Heart left ventricle (tissue), 16 donors: ENCODE measurements at regions not wholly inside any gene's neighbourhood (a gene's known extent, or its start where the extent isn't known, plus 50 kb on each side); places are given as distances from the start of the nearest gene placed in this dataset.
"Not testable (repeated sequence)": the region's sequence is repeated elsewhere in the genome, so short reads cannot be mapped to it uniquely, and the experiment has no call there.

Experiments
- ATAC-seq, 4 donors: fragments of 200-7000 bp; cut with Tn5 transposase; one replicate each; pipeline ENCODE4 v1.9.1; 2020 to 2022; ENCODE audit warnings: moderate library complexity in 4 of 4, mild to moderate bottlenecking in 3 of 4, moderate number of reproducible peaks in 1 of 4
- DNase-seq, 5 donors: peaks; one replicate each; pipeline ENCODE4 v3.0.0-alpha.2; 2020
- H3K27ac ChIP-seq, 12 donors: fragments of 200-600 bp; sonication (generic) in 4 of 12; one replicate each; pipeline versions ENCODE4 v1.5.0 to v1.8.0; 2016 to 2022; ENCODE audit warnings: mild to moderate bottlenecking in 2 of 12
- H3K27me3 ChIP-seq, 9 donors: fragments of 200-600 bp; sonication (generic) in 2 of 9; one replicate each; pipeline versions ENCODE4 v1.5.1 to v1.8.0; 2016 to 2022; ENCODE audit warnings: mild to moderate bottlenecking in 3 of 9
- H3K36me3 ChIP-seq, 9 donors: fragments of 200-600 bp; sonication (generic) in 2 of 9; one replicate each; pipeline versions ENCODE4 v1.5.0 to v1.8.0; 2018 to 2022; ENCODE audit warnings: mild to moderate bottlenecking in 2 of 9
- H3K4me1 ChIP-seq, 12 donors: fragments of 200-600 bp; sonication (generic) in 4 of 12; one replicate each; pipeline versions ENCODE4 v1.5.0 to v1.8.0; 2016 to 2022; ENCODE audit warnings: mild to moderate bottlenecking in 3 of 12
- H3K4me3 ChIP-seq, 12 donors: fragments of 200-600 bp; sonication (generic) in 4 of 12; one replicate each; pipeline versions ENCODE4 v1.5.0 to v1.8.0; 2017 to 2022; ENCODE audit warnings: mild to moderate bottlenecking in 9 of 12, moderate library complexity in 4 of 12
- H3K9me3 ChIP-seq, 12 donors: fragments of 200-600 bp; sonication (generic) in 4 of 12; one replicate each; pipeline versions ENCODE4 v1.5.0 to v1.8.0; 2016 to 2022; ENCODE audit warnings: mild to moderate bottlenecking in 1 of 12
- POLR2A ChIP-seq, 2 donors: fragments of 450-650 bp; IDR thresholded peaks; one replicate each; pipeline ENCODE4 v1.6.1; 2017; ENCODE audit warnings: antibody characterized with exemption in 2 of 2, mild to moderate bottlenecking in 2 of 2, moderate library complexity in 2 of 2
- WGBS, 4 donors: extraction: QIAGEN DNeasy Blood & Tissue Kit in 2 of 4; methylation state at CpG; one replicate each; pipeline versions ENCODE4 v1.1.5 to v1.1.7; 2013 to 2018; 5-methylcytosine and 5-hydroxymethylcytosine counted together
- intact Hi-C, 10 donors: fragments of 100-400 bp; cut with DNase I; formaldehyde crosslinking; loops; one replicate each; pipeline versions ENCODE4 v1.11.1 to v1.14.2; 2022
- TF ChIP-seq, protein P1 (sequence below), 12 donors: fragments of 200-600 bp; sonication (generic) in 4 of 12; IDR thresholded peaks; one replicate each; pipeline versions ENCODE4 v1.5.0 to v1.8.0; 2018 to 2022; ENCODE audit warnings: antibody characterized with exemption in 12 of 12, mild to moderate bottlenecking in 5 of 12
- donor health status: ischemic (EF 13 %, LVEDD 7.1; RV severe dilation, severe dysfunction).
- donor health status: healthy with polysubstance abuse.
- donor health status: DM: no; HTN: yes; CAD: no.
- donor health status: DM: no; HTN: no; CAD: no.
- donor health status: ischemic (EF 25% LVEDD 6.9; RV normal size, moderate dysfunction).
- donor health status: ischemic (EF 25% LVEDD 5.7; RV mildly dilated, moderate dysfunction).
- donor health status: healthy.
- donor health status: DM: yes; HTN: yes; CAD: no.
- donor health status: ischemic (EF 35%, LVEDD 5.7; RV mildly dilated, moderate dysfunction).
- donor health status: nonischemic (EF 11% LVEDD 7.7; RV severe dilation, severe dysfunction).
- donor health status: DM: yes; HTN: yes; CAD: no.
- donor health status: PGD.
- donor health status: ischemic (EF 29% LVEDD 5.4; RV normal size, mild dysfunction).
- donor health status: nonischemic (EF 23%, LVEDD 6.1; RV moderate dilation, normal function).

DNA sequence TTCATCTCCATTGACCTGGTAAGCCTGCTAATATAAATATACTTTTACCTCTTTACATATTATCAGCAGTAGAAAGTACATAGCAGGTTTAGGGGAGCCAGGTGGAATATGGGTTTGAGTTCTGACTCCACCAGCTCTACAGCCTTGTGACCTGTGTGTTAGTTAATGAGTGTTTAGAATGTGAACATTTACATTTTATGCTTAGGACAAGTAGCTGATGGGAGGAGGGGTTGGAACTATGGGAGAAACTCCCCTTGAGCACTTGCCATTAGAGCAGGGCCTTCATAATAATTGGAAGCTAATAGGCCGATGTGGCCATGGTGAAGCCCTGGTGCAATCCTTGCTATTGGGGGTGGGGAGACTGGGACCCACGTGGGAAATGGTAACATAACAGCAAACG lies 148.3 kb upstream of the NTRK2 start:
- ATAC-seq (no peak), DNase-seq (no peak)
- H3K27me3 ChIP-seq, result no peaks in the 10 kb centered on the region
- no peaks in the 10 kb centered on the region for H3K4me1 ChIP-seq
- H3K9me3 ChIP-seq, result peaks cover 0 to 15% (median 0%) of the 10 kb centered on the region in 12 donors
- TF ChIP-seq POLR2A (IDR thresholded peaks at IDR 0.05), result no peak
- TF ChIP-seq, protein P1, sequence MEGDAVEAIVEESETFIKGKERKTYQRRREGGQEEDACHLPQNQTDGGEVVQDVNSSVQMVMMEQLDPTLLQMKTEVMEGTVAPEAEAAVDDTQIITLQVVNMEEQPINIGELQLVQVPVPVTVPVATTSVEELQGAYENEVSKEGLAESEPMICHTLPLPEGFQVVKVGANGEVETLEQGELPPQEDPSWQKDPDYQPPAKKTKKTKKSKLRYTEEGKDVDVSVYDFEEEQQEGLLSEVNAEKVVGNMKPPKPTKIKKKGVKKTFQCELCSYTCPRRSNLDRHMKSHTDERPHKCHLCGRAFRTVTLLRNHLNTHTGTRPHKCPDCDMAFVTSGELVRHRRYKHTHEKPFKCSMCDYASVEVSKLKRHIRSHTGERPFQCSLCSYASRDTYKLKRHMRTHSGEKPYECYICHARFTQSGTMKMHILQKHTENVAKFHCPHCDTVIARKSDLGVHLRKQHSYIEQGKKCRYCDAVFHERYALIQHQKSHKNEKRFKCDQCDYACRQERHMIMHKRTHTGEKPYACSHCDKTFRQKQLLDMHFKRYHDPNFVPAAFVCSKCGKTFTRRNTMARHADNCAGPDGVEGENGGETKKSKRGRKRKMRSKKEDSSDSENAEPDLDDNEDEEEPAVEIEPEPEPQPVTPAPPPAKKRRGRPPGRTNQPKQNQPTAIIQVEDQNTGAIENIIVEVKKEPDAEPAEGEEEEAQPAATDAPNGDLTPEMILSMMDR (IDR thresholded peaks at IDR 0.05), result no peak
- H3K36me3 ChIP-seq, result no peaks in the 10 kb centered on the region
- no peak overlapping the region for H3K4me3 ChIP-seq
- H3K27ac ChIP-seq, result no peak overlapping the region
- 58 to 71% (median 60%) methylated on average over 3 of the region's 3 CpGs for WGBS, 4 donors
- intact Hi-C loops, result no loop called here

DNA sequence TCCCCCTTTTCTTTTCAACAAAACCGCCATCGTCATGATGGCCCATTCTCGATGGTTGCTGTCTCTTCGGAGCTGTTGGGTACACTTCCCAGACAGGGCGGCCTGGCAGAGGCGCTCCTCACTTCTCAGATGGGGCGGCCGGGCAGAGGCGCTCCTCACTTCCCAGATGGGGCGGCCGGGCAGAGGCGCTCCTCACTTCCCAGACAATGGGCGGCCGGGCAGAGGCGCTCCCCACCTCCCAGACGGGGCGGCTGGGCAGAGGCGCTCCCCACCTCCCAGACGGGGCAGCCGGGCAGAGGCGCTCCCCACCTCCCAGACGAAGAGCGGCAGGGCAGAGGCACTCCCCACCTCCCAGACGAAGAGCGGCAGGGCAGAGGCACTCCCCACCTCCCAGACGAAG lies 143.3 kb upstream of the NTRK2 start:
- H3K4me1 ChIP-seq, H3K27ac ChIP-seq, ATAC-seq, DNase-seq, H3K36me3 ChIP-seq, H3K27me3 ChIP-seq, H3K4me3 ChIP-seq, intact Hi-C loops: not testable (repeated sequence)
- peaks cover 0 to 19% (median 0%) of the 10 kb centered on the region in 12 donors for H3K9me3 ChIP-seq
- 92 to 98% (median 96%) methylated on average over 20 to 26 of the region's 26 CpGs for WGBS, 4 donors

DNA sequence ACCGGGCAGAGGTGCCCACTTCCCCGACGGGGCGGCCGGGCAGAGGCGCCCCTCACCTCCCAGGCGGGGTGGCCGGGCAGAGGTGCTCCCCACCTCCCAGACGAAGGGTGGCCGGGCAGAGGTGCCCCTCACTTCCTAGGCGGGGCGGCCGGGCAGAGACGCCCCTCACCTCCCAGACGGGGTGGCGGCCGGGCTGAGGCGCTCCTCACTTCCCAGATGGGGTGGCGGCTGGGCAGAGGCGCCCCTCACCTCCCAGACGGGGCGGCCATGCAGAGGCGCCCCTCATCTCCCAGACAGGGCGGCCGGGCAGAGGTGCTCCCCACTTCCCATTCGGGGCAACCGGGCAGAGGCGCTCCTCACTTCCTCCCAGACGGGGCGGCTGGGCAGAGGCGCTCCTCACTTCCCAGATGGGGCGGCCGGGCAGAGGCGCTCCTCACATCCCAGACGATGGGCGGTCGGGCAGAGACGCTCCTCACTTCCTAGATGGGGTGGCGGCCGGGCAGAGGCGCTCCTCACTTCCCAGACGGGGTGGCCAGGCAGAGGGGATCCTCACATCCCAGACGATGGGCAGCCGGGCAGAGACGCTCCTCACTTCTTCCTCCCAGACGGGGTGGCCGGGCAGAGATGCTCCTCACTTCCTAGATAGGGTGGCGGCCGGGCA lies 142.3 kb upstream of the NTRK2 start:
- WGBS, 4 donors, result 96 to 98% (median 97%) methylated on average over 15 to 49 of the region's 49 CpGs
- intact Hi-C loops, H3K27me3 ChIP-seq, H3K4me1 ChIP-seq, H3K4me3 ChIP-seq, H3K27ac ChIP-seq, H3K36me3 ChIP-seq, ATAC-seq, DNase-seq: not testable (repeated sequence)
- H3K9me3 ChIP-seq, result peaks cover 0 to 19% (median 0%) of the 10 kb centered on the region in 12 donors

DNA sequence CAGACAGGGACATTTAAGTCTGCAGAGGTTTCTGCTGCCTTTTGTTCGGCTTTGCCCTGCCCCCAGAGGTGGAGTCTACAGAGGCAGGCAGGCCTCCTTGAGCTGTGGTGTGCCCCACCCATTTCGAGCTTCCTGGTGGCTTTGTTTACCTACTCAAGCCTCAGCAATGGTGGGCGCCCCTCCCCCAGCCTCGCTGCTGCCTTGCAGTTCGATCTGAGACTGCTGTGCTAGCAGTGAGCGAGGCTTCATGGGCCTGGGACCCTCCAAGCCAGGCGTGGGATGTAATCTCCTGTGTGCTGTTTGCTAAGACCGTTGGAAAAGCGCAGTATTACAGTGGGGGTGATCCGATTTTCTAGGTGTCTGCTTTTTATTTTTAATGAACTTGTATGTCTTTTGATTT lies 133.6 kb upstream of the NTRK2 start:
- H3K27ac ChIP-seq, H3K4me1 ChIP-seq, H3K36me3 ChIP-seq, H3K4me3 ChIP-seq, DNase-seq, intact Hi-C loops, H3K27me3 ChIP-seq, ATAC-seq: not testable (repeated sequence)
- 39 to 62% (median 55%) methylated on average over 10 of the region's 10 CpGs for WGBS, 4 donors
- H3K9me3 ChIP-seq, result peaks cover 0 to 24% (median 12%) of the 10 kb centered on the region in 12 donors

DNA sequence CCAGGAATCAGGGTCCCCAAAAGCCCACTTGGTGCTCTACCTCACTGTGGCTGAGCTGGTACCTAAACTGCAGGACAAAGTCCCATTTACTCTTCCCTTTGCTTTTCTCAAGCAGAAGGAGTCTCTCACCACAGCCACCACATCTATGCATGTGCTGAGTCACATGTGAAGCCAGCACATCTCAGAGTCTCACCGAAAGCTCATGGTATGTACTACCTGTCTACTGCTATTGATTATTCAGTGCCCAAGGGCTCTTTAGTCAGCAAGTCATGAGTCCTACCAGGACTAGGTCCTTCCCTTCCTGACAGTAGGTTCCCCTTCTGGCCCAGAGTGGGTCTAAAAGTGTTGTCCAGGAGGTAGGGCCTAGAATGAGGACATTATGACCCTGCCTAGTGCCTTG lies 130.7 kb upstream of the NTRK2 start:
- 88 to 94% (median 93%) methylated on average over 1 of the region's 1 CpG for WGBS, 4 donors
- no peak for DNase-seq
- ATAC-seq, result no peak
- intact Hi-C loops, result no loop called here
- Histone ChIP-seq H3K4me3 (no peak overlapping the region), H3K4me1 (no peaks in the 10 kb centered on the region), H3K27me3 (no peaks in the 10 kb centered on the region), H3K36me3 (no peaks in the 10 kb centered on the region), H3K27ac (no peak overlapping the region), H3K9me3 (peaks cover 0 to 24% (median 12%) of the 10 kb centered on the region in 12 donors)
- TF ChIP-seq POLR2A (IDR thresholded peaks at IDR 0.05), result no peak
- TF ChIP-seq, protein P1 (IDR thresholded peaks at IDR 0.05), result no peak

DNA sequence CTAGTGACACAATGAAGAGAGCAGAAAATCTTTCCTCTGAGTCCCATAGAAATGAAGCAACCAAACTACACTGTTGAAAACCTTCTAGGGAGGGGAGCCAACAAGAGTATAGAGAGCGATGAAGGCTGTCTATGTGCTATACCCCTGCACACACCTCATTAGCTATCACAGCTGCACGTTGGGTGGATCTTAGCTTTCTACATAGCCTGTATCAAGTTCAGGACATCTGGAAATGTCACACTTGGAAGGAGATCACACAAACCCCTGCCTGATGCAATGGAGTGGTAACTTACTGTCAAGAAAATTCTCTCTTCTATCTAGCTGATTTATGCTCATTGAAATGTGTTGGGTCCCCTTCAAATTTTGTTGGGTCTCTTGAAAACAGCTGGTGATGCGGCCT lies 127.0 kb upstream of the NTRK2 start:
- no peak overlapping the region for H3K27ac ChIP-seq
- H3K4me1 ChIP-seq, result no peaks in the 10 kb centered on the region
- TF ChIP-seq, protein P1 (IDR thresholded peaks at IDR 0.05), result no peak
- no peak for TF ChIP-seq POLR2A (IDR thresholded peaks at IDR 0.05)
- H3K27me3 ChIP-seq, result no peaks in the 10 kb centered on the region
- H3K36me3 ChIP-seq, result no peaks in the 10 kb centered on the region
- DNase-seq (no peak), ATAC-seq (no peak)
- no peak overlapping the region for H3K4me3 ChIP-seq
- peaks cover 0 to 15% (median 5%) of the 10 kb centered on the region in 12 donors for H3K9me3 ChIP-seq
- WGBS, 4 donors, result 63 to 77% (median 74%) methylated on average over 3 of the region's 3 CpGs
- intact Hi-C loops, result no loop called here
